ENCODE measurements at regions not wholly inside any gene's neighbourhood (a gene's known extent, or its start where the extent isn't known, plus 50 kb on each side); places are given as distances from the start of the nearest gene placed in this dataset.

DNA sequence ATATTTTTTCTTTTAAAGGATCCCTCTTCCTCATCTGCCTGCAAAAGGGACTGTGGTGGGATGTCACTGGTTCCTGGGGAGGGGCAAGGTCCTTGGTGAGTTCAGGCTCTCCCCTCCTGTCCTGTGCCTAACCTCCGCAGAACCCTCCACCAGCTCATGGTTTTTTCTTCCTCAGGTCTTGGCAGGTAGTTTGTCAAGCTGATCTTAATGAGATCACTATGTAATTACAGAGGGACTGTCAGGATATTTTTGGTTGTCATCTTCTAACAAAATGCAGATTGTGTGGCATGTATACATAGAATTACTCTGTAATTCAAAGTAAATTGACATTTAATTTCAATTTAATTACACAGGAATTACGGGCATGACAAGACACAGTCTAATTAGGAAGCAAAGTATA, 150.3 kb upstream of the SEMA6A start:
- Histone ChIP-seq H3K27ac (no peak overlapping the region), H2AFZ (replicated peaks) (no peak overlapping the region), H3K36me3 (no peaks in the 10 kb centered on the region), H4K20me1 (ENCODE audit: low read depth) (no peaks in the 10 kb centered on the region), H3F3A (ENCODE audit: low read depth) (no peaks in the 10 kb centered on the region), H3K4me3 (no peak overlapping the region), H3K27me3 (no peaks in the 10 kb centered on the region), H3K4me2 (no peak overlapping the region), H3K9ac (no peak overlapping the region), H3K79me2 (ENCODE audit: low read depth) (no peaks in the 10 kb centered on the region), H3K9me3 (ENCODE audit: low read depth) (no peaks in the 10 kb centered on the region), H3K4me1 (peaks cover 4% of the 10 kb centered on the region)
- Mint-ChIP-seq H3K4me1 (peaks cover 4% of the 10 kb centered on the region), H3K27me3 (ENCODE audit: insufficient read depth, low read depth) (no peaks in the 10 kb centered on the region), H3K4me3 (no peak overlapping the region), H3K9me3 (no peaks in the 10 kb centered on the region), H3K27ac (no peak overlapping the region), H3K36me3 (no peaks in the 10 kb centered on the region)
- DNase-seq (ENCODE audit: low spot score) = no peak
- TF ChIP-seq EZH2 (IDR thresholded peaks at IDR 0.05) (no peak), EZH2phosphoT487 (IDR thresholded peaks at IDR 0.05) (no peak)
- TF ChIP-seq, protein P1, sequence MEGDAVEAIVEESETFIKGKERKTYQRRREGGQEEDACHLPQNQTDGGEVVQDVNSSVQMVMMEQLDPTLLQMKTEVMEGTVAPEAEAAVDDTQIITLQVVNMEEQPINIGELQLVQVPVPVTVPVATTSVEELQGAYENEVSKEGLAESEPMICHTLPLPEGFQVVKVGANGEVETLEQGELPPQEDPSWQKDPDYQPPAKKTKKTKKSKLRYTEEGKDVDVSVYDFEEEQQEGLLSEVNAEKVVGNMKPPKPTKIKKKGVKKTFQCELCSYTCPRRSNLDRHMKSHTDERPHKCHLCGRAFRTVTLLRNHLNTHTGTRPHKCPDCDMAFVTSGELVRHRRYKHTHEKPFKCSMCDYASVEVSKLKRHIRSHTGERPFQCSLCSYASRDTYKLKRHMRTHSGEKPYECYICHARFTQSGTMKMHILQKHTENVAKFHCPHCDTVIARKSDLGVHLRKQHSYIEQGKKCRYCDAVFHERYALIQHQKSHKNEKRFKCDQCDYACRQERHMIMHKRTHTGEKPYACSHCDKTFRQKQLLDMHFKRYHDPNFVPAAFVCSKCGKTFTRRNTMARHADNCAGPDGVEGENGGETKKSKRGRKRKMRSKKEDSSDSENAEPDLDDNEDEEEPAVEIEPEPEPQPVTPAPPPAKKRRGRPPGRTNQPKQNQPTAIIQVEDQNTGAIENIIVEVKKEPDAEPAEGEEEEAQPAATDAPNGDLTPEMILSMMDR (IDR thresholded peaks at IDR 0.05) = no peak

DNA sequence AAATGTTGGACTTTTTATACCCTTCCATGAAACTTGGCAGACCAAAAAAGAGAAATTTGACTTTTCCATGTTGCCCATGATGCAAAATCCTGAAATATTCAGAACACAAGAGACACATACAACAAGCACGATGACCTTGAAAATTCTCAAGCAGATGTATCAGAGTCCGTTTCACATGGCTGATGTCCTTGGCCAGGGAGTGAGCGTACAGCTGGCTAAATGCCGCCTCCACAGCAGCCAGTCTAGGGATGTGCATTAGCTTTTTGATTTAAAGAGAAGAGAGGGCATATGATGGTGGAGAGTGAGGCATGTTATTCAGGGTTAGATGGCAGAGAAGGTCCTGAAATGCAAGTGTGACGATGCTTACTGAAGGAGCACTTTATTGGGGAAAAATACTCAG, 148.0 kb upstream of the SEMA6A start:
- Histone ChIP-seq H4K20me1 (ENCODE audit: low read depth) (no peaks in the 10 kb centered on the region), H3F3A (ENCODE audit: low read depth) (no peaks in the 10 kb centered on the region), H3K79me2 (ENCODE audit: low read depth) (no peaks in the 10 kb centered on the region), H3K9me3 (ENCODE audit: low read depth) (no peaks in the 10 kb centered on the region), H3K4me1 (peaks cover 4% of the 10 kb centered on the region), H3K4me2 (no peak overlapping the region), H3K9ac (no peak overlapping the region), H3K27me3 (no peaks in the 10 kb centered on the region), H3K4me3 (no peak overlapping the region), H3K36me3 (no peaks in the 10 kb centered on the region), H3K27ac (no peak overlapping the region), H2AFZ (replicated peaks) (no peak overlapping the region)
- Mint-ChIP-seq H3K4me3 (no peak overlapping the region), H3K27me3 (ENCODE audit: insufficient read depth, low read depth) (no peaks in the 10 kb centered on the region), H3K36me3 (no peaks in the 10 kb centered on the region), H3K27ac (no peak overlapping the region), H3K4me1 (peaks cover 4% of the 10 kb centered on the region), H3K9me3 (no peaks in the 10 kb centered on the region)
- DNase-seq (ENCODE audit: low spot score) = no peak
- TF ChIP-seq, protein P1 (IDR thresholded peaks at IDR 0.05) = no peak
- TF ChIP-seq EZH2 (IDR thresholded peaks at IDR 0.05) (no peak), EZH2phosphoT487 (IDR thresholded peaks at IDR 0.05) (no peak)

DNA sequence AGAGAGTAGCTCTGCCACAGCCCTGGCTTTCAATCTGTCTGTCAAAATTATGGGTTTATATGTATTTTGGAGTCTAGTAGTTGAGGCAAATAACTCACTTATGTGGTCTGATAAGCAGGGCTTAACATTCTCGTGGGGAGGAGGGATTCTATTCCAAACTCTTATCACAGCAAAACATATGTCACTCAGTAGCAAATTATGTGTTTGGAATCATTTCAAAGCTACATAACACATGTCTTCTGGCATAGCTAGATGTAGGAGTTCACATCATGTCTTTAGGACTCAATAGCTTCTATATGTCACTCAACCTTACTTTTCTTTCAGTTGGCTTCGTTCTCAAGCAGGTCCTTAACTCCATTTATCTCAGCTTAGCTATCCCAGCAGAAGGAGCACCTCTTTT, 144.5 kb upstream of the SEMA6A start:
- no peaks in the 10 kb centered on the region for H3K27me3 ChIP-seq
- no peak overlapping the region for H3K27ac Mint-ChIP-seq
- H3K4me1 Mint-ChIP-seq = peaks cover 4% of the 10 kb centered on the region
- peaks cover 9% of the 10 kb centered on the region for H3K9me3 Mint-ChIP-seq
- H3K27me3 Mint-ChIP-seq (ENCODE audit: insufficient read depth, low read depth) = no peaks in the 10 kb centered on the region
- H4K20me1 ChIP-seq (ENCODE audit: low read depth) = no peaks in the 10 kb centered on the region
- no peaks in the 10 kb centered on the region for H3K79me2 ChIP-seq (ENCODE audit: low read depth)
- H3K9ac ChIP-seq = no peak overlapping the region
- H3K9me3 ChIP-seq (ENCODE audit: low read depth) = no peaks in the 10 kb centered on the region
- TF ChIP-seq EZH2 (IDR thresholded peaks at IDR 0.05) (no peak), EZH2phosphoT487 (IDR thresholded peaks at IDR 0.05) (no peak)
- TF ChIP-seq, protein P1 (IDR thresholded peaks at IDR 0.05) = no peak
- no peak overlapping the region for H2AFZ ChIP-seq (replicated peaks)
- H3K4me2 ChIP-seq = no peak overlapping the region
- H3F3A ChIP-seq (ENCODE audit: low read depth) = no peaks in the 10 kb centered on the region
- peaks cover 3% of the 10 kb centered on the region for H3K4me1 ChIP-seq
- no peak for DNase-seq (ENCODE audit: low spot score)
- H3K4me3 ChIP-seq = no peak overlapping the region
- no peaks in the 10 kb centered on the region for H3K36me3 ChIP-seq
- H3K27ac ChIP-seq = no peak overlapping the region
- peaks cover 3% of the 10 kb centered on the region for H3K36me3 Mint-ChIP-seq
- H3K4me3 Mint-ChIP-seq = no peak overlapping the region

Measured in neural progenitor cell (in vitro differentiated cells).